ENCODE measurements at regions not wholly inside any gene's neighbourhood (a gene's known extent, or its start where the extent isn't known, plus 50 kb on each side); places are given as distances from the start of the nearest gene placed in this dataset.

DNA sequence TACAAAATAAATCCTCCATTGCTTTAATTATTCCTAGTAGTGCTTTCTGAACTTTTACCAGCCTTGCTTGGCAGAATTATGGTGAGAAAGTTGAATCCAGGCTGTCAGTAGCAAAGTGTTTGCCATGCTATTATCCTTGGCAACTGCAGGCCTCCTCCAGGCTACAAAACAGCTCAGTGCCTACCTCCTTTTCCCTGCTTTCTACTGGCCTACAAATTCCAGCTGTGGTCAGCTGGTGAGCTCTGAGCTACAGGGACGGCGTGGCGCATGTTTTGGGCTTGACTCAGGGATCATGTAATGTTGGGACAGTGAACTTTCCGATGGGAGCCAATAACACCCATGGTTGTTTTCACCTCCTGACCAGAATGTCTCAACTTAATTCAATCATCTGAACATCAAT is 456.1 kb upstream of the ADAMTS5 start:
- TF ChIP-seq CTCF (IDR thresholded peaks at IDR 0.05), result no peak
- TF ChIP-seq POLR2A (IDR thresholded peaks at IDR 0.05), result no peak

Data from uterus (tissue), 2 donors.